ENCODE measurements at regions not wholly inside any gene's neighbourhood (a gene's known extent, or its start where the extent isn't known, plus 50 kb on each side); places are given as distances from the start of the nearest gene placed in this dataset.

DNA sequence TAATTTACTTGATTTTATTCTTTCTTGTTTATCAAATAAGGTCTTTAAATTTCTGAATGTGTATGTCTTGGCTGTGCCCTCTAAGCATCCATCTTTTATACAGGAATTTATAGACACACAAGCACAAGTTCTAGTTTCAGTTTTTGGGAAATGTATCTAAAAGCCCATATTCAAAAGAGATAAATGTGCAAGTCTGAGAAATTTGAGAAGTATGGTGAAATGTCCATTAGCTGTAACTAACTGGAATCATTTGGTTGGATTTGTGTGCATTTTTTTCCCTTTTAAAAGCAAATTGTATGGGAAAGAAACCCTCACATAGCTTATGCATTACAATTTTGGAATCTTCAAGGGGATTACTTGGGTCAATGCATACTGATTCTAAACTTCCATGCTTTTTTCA lies 532.0 kb downstream of the KLF5 start:
- no peak for DNase-seq (ENCODE audit: extremely low read depth, insufficient read length)
- Histone ChIP-seq H3K36me3 (ENCODE audit: control insufficient read depth, insufficient read depth, low read length) (no peaks in the 10 kb centered on the region), H3K27me3 (replicated peaks; ENCODE audit: control insufficient read depth, insufficient read depth, low read length) (no peaks in the 10 kb centered on the region; the same call in 1 of the 2 replicates), H3K4me3 (replicated peaks; ENCODE audit: low read depth, low read length) (no peak overlapping the region)
- no peak for TF ChIP-seq CTCF (IDR thresholded peaks at IDR 0.05; ENCODE audit: insufficient read depth, low read length, poor library complexity, severe bottlenecking)

- no peak for DNase-seq (ENCODE audit: extremely low read depth, insufficient read length)
- Histone ChIP-seq H3K27me3 (replicated peaks; ENCODE audit: control insufficient read depth, insufficient read depth, low read length) (no peaks in the 10 kb centered on the region), H3K4me3 (replicated peaks; ENCODE audit: low read depth, low read length) (no peak overlapping the region), H3K36me3 (ENCODE audit: control insufficient read depth, insufficient read depth, low read length) (no peaks in the 10 kb centered on the region)
- TF ChIP-seq CTCF (IDR thresholded peaks at IDR 0.05; ENCODE audit: insufficient read depth, low read length, poor library complexity, severe bottlenecking) = no peak
These were observed 526.4 kb downstream of the KLF5 start for GRCh38 chr13:73585236-73585635.

- no peak for TF ChIP-seq CTCF (IDR thresholded peaks at IDR 0.05; ENCODE audit: insufficient read depth, low read length, poor library complexity, severe bottlenecking)
- H3K4me3 ChIP-seq (replicated peaks; ENCODE audit: low read depth, low read length) = no peak overlapping the region
- H3K36me3 ChIP-seq (ENCODE audit: control insufficient read depth, insufficient read depth, low read length) = no peaks in the 10 kb centered on the region
- no peak for DNase-seq (ENCODE audit: extremely low read depth, insufficient read length)
- no peaks in the 10 kb centered on the region for H3K27me3 ChIP-seq (replicated peaks; ENCODE audit: control insufficient read depth, insufficient read depth, low read length)
These were observed 524.5 kb downstream of the KLF5 start for GRCh38 chr13:73583331-73583730.

- H3K27me3 ChIP-seq (replicated peaks; ENCODE audit: control insufficient read depth, insufficient read depth, low read length) = no peaks in the 10 kb centered on the region
- H3K4me3 ChIP-seq (replicated peaks; ENCODE audit: low read depth, low read length) = no peak overlapping the region
- no peak for DNase-seq (ENCODE audit: extremely low read depth, insufficient read length)
- H3K36me3 ChIP-seq (ENCODE audit: control insufficient read depth, insufficient read depth, low read length) = no peaks in the 10 kb centered on the region
- TF ChIP-seq CTCF (IDR thresholded peaks at IDR 0.05; ENCODE audit: insufficient read depth, low read length, poor library complexity, severe bottlenecking) = no peak
These were observed 521.9 kb downstream of the KLF5 start for GRCh38 chr13:73580513-73581267.

GRCh38 chr13:73579574-73580274 lies 520.9 kb downstream of the KLF5 start:
- no peaks in the 10 kb centered on the region for H3K27me3 ChIP-seq (replicated peaks; ENCODE audit: control insufficient read depth, insufficient read depth, low read length)
- DNase-seq (ENCODE audit: extremely low read depth, insufficient read length) = no peak
- H3K36me3 ChIP-seq (ENCODE audit: control insufficient read depth, insufficient read depth, low read length) = no peaks in the 10 kb centered on the region
- H3K4me3 ChIP-seq (replicated peaks; ENCODE audit: low read depth, low read length) = no peak overlapping the region
- no peak for TF ChIP-seq CTCF (IDR thresholded peaks at IDR 0.05; ENCODE audit: insufficient read depth, low read length, poor library complexity, severe bottlenecking)
